Liver (tissue), 6 donors: ENCODE measurements at regions not wholly inside any gene's neighbourhood (a gene's known extent, or its start where the extent isn't known, plus 50 kb on each side); places are given as distances from the start of the nearest gene placed in this dataset.
"Not testable (repeated sequence)": the region's sequence is repeated elsewhere in the genome, so short reads cannot be mapped to it uniquely, and the experiment has no call there.

Source experiments
- DNase-seq: peaks from one replicate; pipeline ENCODE4 v3.0.0-alpha.2; 2017; ENCODE audit warnings: low spot score
- H3K27ac ChIP-seq, 2 donors: one replicate each; pipeline ENCODE4 v1.7.0; 2013; ENCODE audit warnings: inconsistent platforms in 2 of 2, low read length in 2 of 2, control low read depth in 1 of 2, low read depth in 1 of 2, mild to moderate bottlenecking in 1 of 2
- H3K27me3 ChIP-seq, 4 donors: one replicate each; pipeline versions ENCODE4 v1.6.1 to v1.7.0; 2013; ENCODE audit warnings: low read length in 3 of 4, inconsistent platforms in 1 of 4, mild to moderate bottlenecking in 1 of 4, moderate library complexity in 1 of 4; ENCODE audit not compliant: control insufficient read depth in 4 of 4, insufficient read depth in 4 of 4
- H3K36me3 ChIP-seq, 4 donors: one replicate each; pipeline versions ENCODE4 v1.6.1 to v1.7.0; 2013; ENCODE audit warnings: low read length in 3 of 4, mild to moderate bottlenecking in 3 of 4, low read depth in 1 of 4, moderate library complexity in 1 of 4; ENCODE audit not compliant: control insufficient read depth in 4 of 4, insufficient read depth in 3 of 4
- H3K4me1 ChIP-seq, 4 donors: one replicate each; pipeline versions ENCODE4 v1.6.1 to v1.7.0; 2013; ENCODE audit warnings: low read length in 3 of 4, mild to moderate bottlenecking in 3 of 4, moderate library complexity in 1 of 4; ENCODE audit not compliant: control insufficient read depth in 4 of 4, insufficient read depth in 4 of 4
- H3K4me3 ChIP-seq, 3 donors: one replicate each; pipeline versions ENCODE4 v1.6.1 to v1.7.0; 2013; ENCODE audit warnings: low read length in 3 of 3, control low read depth in 1 of 3, low read depth in 1 of 3, mild to moderate bottlenecking in 1 of 3
- H3K9ac ChIP-seq, 2 donors: one replicate each; pipeline ENCODE4 v1.7.0; 2013; ENCODE audit warnings: low read length in 2 of 2, mild to moderate bottlenecking in 2 of 2, moderate library complexity in 2 of 2, control low read depth in 1 of 2, low read depth in 1 of 2
- H3K9me3 ChIP-seq, 4 donors: one replicate each; pipeline versions ENCODE4 v1.6.1 to v1.7.0; 2013; ENCODE audit warnings: low read length in 3 of 4; ENCODE audit not compliant: control insufficient read depth in 4 of 4
- WGBS: extraction: QIAGEN DNeasy Blood & Tissue Kit; methylation state at CpG from one replicate; pipeline ENCODE4 v1.1.7; 2013; 5-methylcytosine and 5-hydroxymethylcytosine counted together
- donor health status: healthy.
- donor health status: healthy.
- donor health status: healthy.

- H3K27me3 ChIP-seq, H3K36me3 ChIP-seq, H3K4me1 ChIP-seq, H3K9me3 ChIP-seq, DNase-seq, H3K27ac ChIP-seq, H3K9ac ChIP-seq, H3K4me3 ChIP-seq: not testable (repeated sequence)
- no CpG with 5 or more reads among the region's 7 CpGs for WGBS
Observed at GRCh38 chr7:73215232-73215631, 93.4 kb downstream of the NSUN5 start.

- not testable (repeated sequence) for H3K4me3 ChIP-seq, DNase-seq, H3K27ac ChIP-seq, H3K4me1 ChIP-seq, H3K27me3 ChIP-seq, H3K36me3 ChIP-seq, H3K9me3 ChIP-seq, H3K9ac ChIP-seq
- WGBS: 70% methylated on average over 4 of the region's 4 CpGs
Observed at GRCh38 chr7:73214471-73214870, 94.2 kb downstream of the NSUN5 start.

- not testable (repeated sequence) for H3K9ac ChIP-seq, DNase-seq, H3K27ac ChIP-seq, H3K36me3 ChIP-seq, H3K9me3 ChIP-seq, H3K4me3 ChIP-seq, H3K4me1 ChIP-seq, H3K27me3 ChIP-seq
- WGBS: 72% methylated on average over 4 of the region's 7 CpGs
Observed at GRCh38 chr7:73213076-73213475, 95.5 kb downstream of the NSUN5 start.

- not testable (repeated sequence) for H3K9ac ChIP-seq, H3K4me1 ChIP-seq, H3K9me3 ChIP-seq, H3K27me3 ChIP-seq, DNase-seq, H3K36me3 ChIP-seq, H3K27ac ChIP-seq, H3K4me3 ChIP-seq
- WGBS: 86% methylated on average over 1 of the region's 3 CpGs
Observed at GRCh38 chr7:73205594-73205993, 103.0 kb downstream of the NSUN5 start.

GRCh38 chr7:73204898-73205297 is 103.7 kb downstream of the NSUN5 start:
- DNase-seq, H3K9me3 ChIP-seq, H3K4me3 ChIP-seq, H3K36me3 ChIP-seq, H3K27me3 ChIP-seq, H3K27ac ChIP-seq, H3K9ac ChIP-seq, H3K4me1 ChIP-seq: not testable (repeated sequence)
- 99% methylated on average over 5 of the region's 5 CpGs for WGBS

GRCh38 chr7:73203312-73203711 is 105.3 kb downstream of the NSUN5 start:
- H3K36me3 ChIP-seq, H3K4me1 ChIP-seq, H3K9ac ChIP-seq, H3K27me3 ChIP-seq, DNase-seq, H3K4me3 ChIP-seq, H3K9me3 ChIP-seq, H3K27ac ChIP-seq: not testable (repeated sequence)
- 95% methylated on average over 5 of the region's 5 CpGs for WGBS

GRCh38 chr7:73201264-73201663 is 107.4 kb downstream of the NSUN5 start:
- not testable (repeated sequence) for H3K27ac ChIP-seq, H3K4me1 ChIP-seq, DNase-seq, H3K9me3 ChIP-seq, H3K4me3 ChIP-seq, H3K9ac ChIP-seq, H3K36me3 ChIP-seq, H3K27me3 ChIP-seq
- WGBS: 96% methylated on average over 8 of the region's 9 CpGs

- not testable (repeated sequence) for H3K4me1 ChIP-seq, H3K27ac ChIP-seq, DNase-seq, H3K27me3 ChIP-seq, H3K9ac ChIP-seq, H3K4me3 ChIP-seq, H3K9me3 ChIP-seq, H3K36me3 ChIP-seq
- WGBS: no CpG with 5 or more reads among the region's 9 CpGs
Observed at GRCh38 chr7:73200518-73201099, 108.0 kb downstream of the NSUN5 start.

- H3K9me3 ChIP-seq, H3K4me1 ChIP-seq, H3K27me3 ChIP-seq, H3K36me3 ChIP-seq, H3K9ac ChIP-seq, H3K4me3 ChIP-seq, H3K27ac ChIP-seq, DNase-seq: not testable (repeated sequence)
- WGBS: 100% methylated on average over 8 of the region's 10 CpGs
Observed at GRCh38 chr7:73193991-73194390, 108.2 kb upstream of the SPDYE9 start.
